PC-3 (cell line): ENCODE measurements at regions not wholly inside any gene's neighbourhood (a gene's known extent, or its start where the extent isn't known, plus 50 kb on each side); places are given as distances from the start of the nearest gene placed in this dataset.

ENCODE experiments used
- CTCF ChIP-seq: fragments of 300-600 bp; sonication (generic); conservative IDR thresholded peaks from 2 replicates; pipeline ENCODE4 v1.5.1; 2017; ENCODE audit warnings: antibody characterized with exemption, low read depth, mild to moderate bottlenecking, low read length
- EZH2 ChIP-seq: fragments of 300-600 bp; sonication (generic); IDR thresholded peaks from one replicate; pipeline ENCODE4 v1.6.1; 2017; ENCODE audit warnings: antibody characterized with exemption, mild to moderate bottlenecking, low read length; ENCODE audit not compliant: unreplicated experiment

- TF ChIP-seq EZH2 = no peak
- TF ChIP-seq CTCF = no peak
Observed at GRCh38 chr3:89685731-89686130, 578.3 kb downstream of the EPHA3 start.
